ENCODE measurements at regions not wholly inside any gene's neighbourhood (a gene's known extent, or its start where the extent isn't known, plus 50 kb on each side); places are given as distances from the start of the nearest gene placed in this dataset.

DNA sequence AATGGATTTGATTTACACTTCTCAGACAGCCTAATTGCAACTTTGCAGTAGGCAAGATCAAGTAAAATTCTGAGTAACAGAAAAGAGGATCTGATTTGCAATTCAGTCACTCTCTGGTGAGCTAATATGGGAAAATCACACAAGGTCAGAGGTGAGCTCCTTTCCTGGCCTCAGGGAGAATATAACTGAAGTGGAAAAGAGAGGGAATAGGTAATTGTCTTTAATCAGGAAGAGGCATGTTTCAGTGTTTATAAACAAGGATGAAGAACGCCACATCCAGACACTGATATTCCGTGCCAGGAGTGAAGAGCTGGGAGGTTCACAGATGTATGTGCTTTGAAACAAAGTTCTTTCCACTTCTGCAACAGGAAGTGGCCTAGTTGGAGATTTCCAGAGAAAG lies 127.1 kb downstream of the ETAA1 start:
- 41% methylated on average over 2 of the region's 2 CpGs for whole genome bisulfite sequencing (ENCODE audit: insufficient coverage, insufficient replicate concordance, low lambda C conversion rate, missing lambda C conversion rate)
- no TSS peak for BruUV-seq (replicated peaks)
- no peak for FAIRE-seq

DNA sequence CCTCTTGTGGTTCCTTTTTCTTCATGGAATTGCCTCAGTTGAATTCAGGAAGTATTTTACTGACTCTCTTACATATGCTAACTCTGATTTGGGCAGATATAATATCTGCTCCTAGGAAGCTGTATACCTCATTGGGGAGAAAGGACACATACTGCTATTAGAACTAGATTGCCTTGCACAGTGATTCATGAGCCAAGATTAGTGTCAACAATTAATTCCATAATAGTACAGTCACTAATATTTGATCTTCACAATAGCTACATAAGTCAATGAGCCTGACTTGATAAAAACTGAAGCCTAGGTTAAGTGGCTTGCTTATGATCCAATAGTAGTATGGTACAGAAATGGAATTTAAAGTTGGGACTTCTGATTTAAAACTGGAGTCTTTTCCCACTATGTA lies 127.6 kb downstream of the ETAA1 start:
- H3K9me3 ChIP-seq (replicated peaks; ENCODE audit: control insufficient read depth, insufficient read depth, low read length): no peaks in the 10 kb centered on the region
- no peak overlapping the region for H3K4me2 ChIP-seq (ENCODE audit: control insufficient read depth, insufficient read depth)
- no peaks in the 10 kb centered on the region for H4K20me1 ChIP-seq (ENCODE audit: control insufficient read depth, insufficient read depth)
- no peaks in the 10 kb centered on the region for H3K27me3 ChIP-seq (replicated peaks in 1 of 2; ENCODE audit: control insufficient read depth in 2 of 2, insufficient read depth in 2 of 2, low read length in 1 of 2)
- in situ Hi-C loops (cut with MboI): no loop called here
- H3K79me2 ChIP-seq (ENCODE audit: control insufficient read depth, insufficient read depth, low read length): no peaks in the 10 kb centered on the region
- ChIA-PET CTCF (interaction anchor here (0.6 to 1.1 kb wide), 2 partner anchors 11 to 39 kb away, joined by 3 read pairs; no protein-coding TSS in a partner anchor), SMC1A (ENCODE audit: uncharacterized antibody, unreplicated experiment) (interaction anchor here (0.7 kb wide), 2 partner anchors 56 to 60 kb away, joined by 3 to 4 read pairs; no protein-coding TSS in a partner anchor), POLR2A (no interaction called here), RAD21 (ENCODE audit: unreplicated experiment) (no interaction called here)
- DNase-seq (ENCODE audit: low read depth, low spot score): no peak
- H2AFZ ChIP-seq (ENCODE audit: control insufficient read depth, low read depth, low read length): no peak overlapping the region
- no TSS peak for BruUV-seq (replicated peaks)
- no peak overlapping the region for H3K27ac ChIP-seq (ENCODE audit: control insufficient read depth, insufficient read depth)
- intact Hi-C loops (cut with micrococcal nuclease; ENCODE audit: unreplicated experiment): no loop called here
- FAIRE-seq: no peak
- no peaks in the 10 kb centered on the region for H3K4me1 ChIP-seq (ENCODE audit: control insufficient read depth, insufficient read depth, low read length)
- no peak overlapping the region for H3K4me3 ChIP-seq
- no peaks in the 10 kb centered on the region for H3K36me3 ChIP-seq (ENCODE audit: control insufficient read depth in 2 of 2, insufficient read depth in 2 of 2, low read length in 1 of 2)
- no peak overlapping the region for H3K9ac ChIP-seq (ENCODE audit: control insufficient read depth, insufficient read depth, low read length)
- ATAC-seq: no peak
- no peak for TF ChIP-seq MEF2A (IDR thresholded peaks at IDR 0.05; ENCODE audit: insufficient read depth, low read depth, low read length)
- TF ChIP-seq CBFB (IDR thresholded peaks at IDR 0.05; ENCODE audit: low read depth): no peak
- TF ChIP-seq TAF1 (IDR thresholded peaks at IDR 0.05; ENCODE audit: borderline replicate concordance, low read depth, low read length): no peak
- TF ChIP-seq IRF4 (IDR thresholded peaks at IDR 0.05; ENCODE audit: low read depth, low read length): no peak
- no peak for TF ChIP-seq SRF (IDR thresholded peaks at IDR 0.05; ENCODE audit: low read depth in 2 of 2, low read length in 2 of 2)
- TF ChIP-seq ZBTB11 (CRISPR knock-in tag; IDR thresholded peaks at IDR 0.05): no peak
- TF ChIP-seq MAX (IDR thresholded peaks at IDR 0.05; ENCODE audit: low read depth, low read length): no peak
- TF ChIP-seq RAD51 (IDR thresholded peaks at IDR 0.05): no peak

More for the DNA sequence above, 127.1 kb downstream of the ETAA1 start:
- H3K4me1 ChIP-seq (ENCODE audit: control insufficient read depth, insufficient read depth, low read length): no peaks in the 10 kb centered on the region
- intact Hi-C loops (cut with micrococcal nuclease; ENCODE audit: unreplicated experiment): no loop called here
- no peak overlapping the region for H3K27ac ChIP-seq (ENCODE audit: control insufficient read depth, insufficient read depth)
- in situ Hi-C loops (cut with MboI): no loop called here
- H4K20me1 ChIP-seq (ENCODE audit: control insufficient read depth, insufficient read depth): no peaks in the 10 kb centered on the region
- SMC1A ChIA-PET (ENCODE audit: uncharacterized antibody, unreplicated experiment): interaction anchor here (0.7 kb wide), 2 partner anchors 57 to 59 kb away, joined by 3 to 4 read pairs; no protein-coding TSS in a partner anchor
- RAD21 ChIA-PET (ENCODE audit: unreplicated experiment): no interaction called here
- no peak overlapping the region for H3K9ac ChIP-seq (ENCODE audit: control insufficient read depth, insufficient read depth, low read length)
- no peak overlapping the region for H3K4me2 ChIP-seq (ENCODE audit: control insufficient read depth, insufficient read depth)
- H3K79me2 ChIP-seq (ENCODE audit: control insufficient read depth, insufficient read depth, low read length): no peaks in the 10 kb centered on the region
- H3K9me3 ChIP-seq (replicated peaks; ENCODE audit: control insufficient read depth, insufficient read depth, low read length): no peaks in the 10 kb centered on the region
- H3K4me3 ChIP-seq: no peak overlapping the region
- ATAC-seq: no peak
- POLR2A ChIA-PET: no interaction called here
- DNase-seq (ENCODE audit: low read depth, low spot score): no peak
- CTCF ChIA-PET: interaction anchor here (1.1 kb wide), 1 partner anchor 12 kb away, joined by 3 read pairs; no protein-coding TSS in a partner anchor
- no peaks in the 10 kb centered on the region for H3K27me3 ChIP-seq (replicated peaks in 1 of 2; ENCODE audit: control insufficient read depth in 2 of 2, insufficient read depth in 2 of 2, low read length in 1 of 2)
- H3K36me3 ChIP-seq (ENCODE audit: control insufficient read depth in 2 of 2, insufficient read depth in 2 of 2, low read length in 1 of 2): no peaks in the 10 kb centered on the region
- TF ChIP-seq RB1 (IDR thresholded peaks at IDR 0.05; ENCODE audit: borderline replicate concordance) (no peak), SREBF2 (IDR thresholded peaks at IDR 0.05; ENCODE audit: low read length) (no peak), RELA (IDR thresholded peaks at IDR 0.05; ENCODE audit: borderline replicate concordance, partially characterized antibody) (no peak), BMI1 (IDR thresholded peaks at IDR 0.05; ENCODE audit: borderline replicate concordance) (no peak), POLR2AphosphoS2 (IDR thresholded peaks at IDR 0.05; ENCODE audit: low read depth, low read length) (no peak), GATAD2B (conservative IDR thresholded peaks at IDR 0.05; ENCODE audit: low read depth) (no peak), ZNF207 (IDR thresholded peaks at IDR 0.05; ENCODE audit: borderline replicate concordance) (no peak)
- H2AFZ ChIP-seq (ENCODE audit: control insufficient read depth, low read depth, low read length): no peak overlapping the region

Data from GM12878 (cell line).